ENCODE measurements at regions not wholly inside any gene's neighbourhood (a gene's known extent, or its start where the extent isn't known, plus 50 kb on each side); places are given as distances from the start of the nearest gene placed in this dataset.
"Not testable (repeated sequence)": the region's sequence is repeated elsewhere in the genome, so short reads cannot be mapped to it uniquely, and the experiment has no call there.

DNA sequence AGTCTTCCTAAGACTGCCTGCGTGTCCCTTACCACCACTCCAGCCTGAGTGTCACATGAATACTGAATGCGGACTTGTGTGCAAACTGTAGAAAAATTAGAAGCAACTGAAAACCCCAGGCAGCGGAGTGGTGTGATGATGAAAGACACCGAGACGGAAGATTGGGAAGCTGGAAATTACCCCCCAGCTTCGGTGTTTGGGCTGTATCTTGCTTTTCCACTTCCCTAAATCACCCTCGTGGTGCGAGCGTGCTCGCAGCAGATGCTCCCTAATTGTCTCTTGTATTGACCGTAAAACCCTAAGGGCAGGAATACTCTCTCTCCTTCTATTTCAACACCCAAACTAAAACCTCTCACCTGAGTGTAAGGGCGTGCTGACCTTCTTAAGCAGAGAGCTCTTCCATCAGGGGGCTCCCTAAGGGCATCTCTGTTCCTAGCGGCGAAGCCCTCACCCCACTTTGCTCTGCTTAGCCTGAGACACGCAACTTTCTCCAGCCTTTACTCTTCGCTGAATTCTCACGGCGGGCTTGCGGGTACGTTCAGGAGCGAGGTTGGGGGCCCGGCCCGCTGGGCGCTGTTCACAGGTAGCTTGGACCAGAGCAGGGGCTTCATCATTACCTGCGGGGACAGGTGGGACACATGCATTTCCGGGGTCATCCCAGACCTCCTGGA, 62.4 kb downstream of the CRYBB2 start:
- DNase-seq, result no peak

DNA sequence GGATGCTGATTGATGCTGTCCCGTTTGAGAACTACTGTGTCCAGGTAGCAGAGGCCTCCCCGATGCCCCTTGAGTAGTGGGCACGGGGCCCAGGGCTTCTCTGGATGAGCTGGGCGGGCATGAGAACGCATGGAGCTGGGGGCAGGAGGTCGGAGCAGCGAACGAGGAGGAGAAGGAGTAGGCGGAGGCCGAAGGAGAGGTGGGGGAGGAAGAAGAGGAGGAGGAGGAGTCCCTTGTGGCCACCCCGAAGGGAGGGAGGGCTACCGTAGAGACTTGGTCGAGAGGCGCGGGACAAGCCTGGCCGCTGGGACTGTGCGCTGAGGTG, 62.9 kb downstream of the CRYBB2 start:
- no peak for DNase-seq

- no peak for DNase-seq
Observed at GRCh38 chr22:25282671-25283561, 63.5 kb downstream of the CRYBB2 start.

- DNase-seq, result not testable (repeated sequence)
Observed at GRCh38 chr22:25288481-25288880, 69.0 kb downstream of the CRYBB2 start.

- DNase-seq, result not testable (repeated sequence)
Observed at GRCh38 chr22:25301912-25302311, 82.5 kb downstream of the CRYBB2 start.

- DNase-seq, result not testable (repeated sequence)
Observed at GRCh38 chr22:25309586-25309985, 90.1 kb downstream of the CRYBB2 start.

GRCh38 chr22:25311924-25312323, 92.5 kb downstream of the CRYBB2 start:
- DNase-seq, result not testable (repeated sequence)

- no peak for DNase-seq
Observed at GRCh38 chr22:25318081-25318823, 98.8 kb downstream of the CRYBB2 start.

DNA sequence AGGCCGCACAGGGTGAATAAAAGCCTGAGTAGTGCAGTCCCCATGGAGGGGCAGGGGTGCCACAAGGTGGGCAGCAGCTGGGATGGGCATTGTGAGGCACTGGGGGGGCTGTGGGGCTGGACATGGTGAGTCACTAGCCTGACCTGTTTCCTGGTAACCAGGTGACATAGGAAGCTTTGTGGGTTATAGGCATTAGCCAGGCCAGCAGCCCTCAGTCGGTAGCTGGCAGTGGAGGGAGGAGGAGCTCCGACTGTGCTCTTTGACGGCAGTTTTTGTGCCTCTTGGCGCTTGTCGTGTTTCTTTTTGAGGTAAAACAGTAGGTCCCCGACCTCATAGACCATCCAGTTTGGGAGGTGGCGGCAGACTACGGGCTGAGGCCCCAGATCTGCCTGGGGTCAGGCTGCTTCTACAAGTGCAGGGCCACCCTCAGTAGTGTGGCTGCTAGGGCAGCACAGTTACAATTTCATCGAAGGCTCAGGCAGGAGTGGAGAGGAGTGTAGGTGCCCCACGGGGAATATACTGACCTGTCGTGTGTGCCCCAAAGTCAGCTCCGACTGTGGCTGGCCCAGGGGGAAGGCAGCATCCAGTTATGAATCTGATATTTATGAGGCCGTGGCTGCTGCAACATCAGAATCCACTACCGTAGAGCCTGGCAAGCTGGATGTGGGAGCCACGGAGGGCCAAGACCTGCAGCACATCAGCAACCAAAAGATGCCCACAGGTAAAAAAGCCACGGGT, 107.7 kb downstream of the CRYBB2 start:
- DNase-seq, result no peak

DNA sequence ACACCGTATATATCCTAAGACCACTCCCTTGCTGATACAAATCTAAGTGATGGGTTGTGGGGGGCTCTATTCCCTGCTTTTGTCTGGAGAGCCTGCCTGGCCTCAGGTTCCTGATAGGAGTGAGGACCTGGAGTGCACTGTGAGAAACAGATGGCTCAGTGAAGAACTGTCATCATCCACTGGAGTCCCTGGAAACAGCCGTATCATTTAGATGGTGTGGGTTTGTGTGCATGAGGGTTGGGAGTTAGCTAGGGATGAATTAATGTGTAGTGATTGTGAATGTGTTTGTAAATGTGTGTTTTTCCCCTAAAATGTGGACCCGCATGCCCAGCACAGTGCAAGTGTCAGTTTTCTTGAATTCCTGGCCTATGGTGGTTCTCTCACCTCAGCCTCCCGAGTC, 111.6 kb downstream of the CRYBB2 start:
- no peak for DNase-seq

DNA sequence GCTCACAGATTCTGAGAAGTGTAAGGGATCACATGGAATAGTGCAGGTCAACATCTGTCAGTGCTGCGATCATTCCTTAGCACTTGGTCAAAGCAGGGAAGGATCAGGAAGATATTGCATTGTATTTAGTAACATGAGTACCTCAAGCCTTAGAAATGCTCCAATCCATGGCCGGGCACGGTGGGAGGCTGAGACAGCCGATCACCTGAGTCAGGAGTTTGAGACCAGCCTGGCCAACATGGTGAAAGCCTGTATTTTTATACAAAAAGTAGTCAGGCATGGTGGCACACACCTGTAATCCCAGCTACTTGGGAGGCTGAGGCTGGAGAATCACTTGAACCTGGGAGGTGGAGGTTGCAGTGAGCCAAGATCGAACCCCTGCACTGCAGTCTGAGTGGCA, 112.5 kb downstream of the CRYBB2 start:
- DNase-seq, result not testable (repeated sequence)

- DNase-seq, result no peak
Observed at GRCh38 chr22:25332386-25332785, 112.9 kb downstream of the CRYBB2 start.

DNA sequence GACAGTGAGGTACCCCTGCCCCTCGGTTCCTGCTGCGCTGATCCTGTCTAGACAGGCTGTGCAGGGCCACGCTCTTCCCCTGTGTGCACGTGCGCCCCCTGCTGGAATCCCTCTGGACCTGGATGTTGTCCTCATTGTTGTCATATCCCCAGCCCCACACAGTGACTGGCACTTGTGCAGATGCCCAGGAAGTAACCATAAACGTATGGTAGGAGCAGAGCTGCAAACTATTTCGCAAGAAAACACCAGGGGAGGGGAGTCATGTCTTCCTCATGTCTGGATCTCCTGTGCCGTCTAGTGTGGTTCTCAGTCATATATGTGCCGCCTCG, 114.7 kb downstream of the CRYBB2 start:
- DNase-seq, result peak; percentile 78

- DNase-seq, result not testable (repeated sequence)
Observed at GRCh38 chr22:25334631-25335030, 115.2 kb downstream of the CRYBB2 start.

- DNase-seq, result not testable (repeated sequence)
Observed at GRCh38 chr22:25335276-25335675, 115.8 kb downstream of the CRYBB2 start.

GRCh38 chr22:25340536-25340935, 121.1 kb downstream of the CRYBB2 start:
- DNase-seq, result not testable (repeated sequence)

- not testable (repeated sequence) for DNase-seq
Observed at GRCh38 chr22:25344366-25344765, 124.9 kb downstream of the CRYBB2 start.

DNA sequence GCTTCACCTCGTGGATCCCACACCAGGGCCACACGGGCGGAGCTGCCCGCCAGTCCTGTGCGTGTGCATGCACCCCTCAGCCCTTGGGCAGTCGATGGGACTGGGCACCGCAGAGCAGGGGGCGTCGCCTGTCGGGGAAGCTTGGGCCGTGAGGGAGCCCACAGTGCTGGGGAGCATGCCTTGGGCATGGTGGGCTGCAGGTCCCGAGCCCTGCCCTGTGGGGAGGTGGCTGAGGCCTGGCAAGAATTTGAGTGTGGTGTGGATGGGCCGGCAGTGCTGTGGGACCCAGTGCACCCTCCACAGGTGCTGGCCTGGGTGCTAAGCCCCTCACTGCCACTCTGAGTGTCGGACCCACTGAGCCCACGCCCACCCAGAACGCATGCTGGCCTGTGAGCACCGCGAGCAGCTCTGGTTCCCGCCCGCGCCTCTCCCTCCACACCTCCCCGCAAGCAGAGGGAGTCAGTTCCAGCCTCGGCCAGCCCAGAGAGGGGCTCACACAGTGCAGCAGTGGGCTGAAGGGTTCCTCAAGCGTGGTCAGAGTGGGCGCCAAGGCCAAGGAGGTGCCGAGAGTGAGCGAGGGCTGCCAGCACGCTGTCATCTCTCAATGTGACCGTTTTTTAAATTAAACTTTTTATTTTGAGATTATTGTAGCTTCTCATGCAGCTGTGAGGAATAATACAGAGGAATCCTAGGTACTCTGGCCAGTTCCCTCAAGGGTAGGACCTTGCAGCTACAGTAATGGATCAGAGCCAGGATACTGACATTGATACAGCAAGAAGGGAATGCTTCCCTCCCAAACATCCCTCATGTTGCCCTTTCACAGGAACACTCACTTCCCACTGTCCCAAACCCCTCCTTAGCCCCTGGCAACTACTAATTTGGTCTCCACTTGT, 127.7 kb downstream of the CRYBB2 start:
- peak; percentile 44 for DNase-seq

GRCh38 chr22:25347752-25348102, 128.3 kb downstream of the CRYBB2 start:
- DNase-seq, result peak; percentile 55

GRCh38 chr22:25348391-25348790, 129.0 kb downstream of the CRYBB2 start:
- no peak for DNase-seq

DNA sequence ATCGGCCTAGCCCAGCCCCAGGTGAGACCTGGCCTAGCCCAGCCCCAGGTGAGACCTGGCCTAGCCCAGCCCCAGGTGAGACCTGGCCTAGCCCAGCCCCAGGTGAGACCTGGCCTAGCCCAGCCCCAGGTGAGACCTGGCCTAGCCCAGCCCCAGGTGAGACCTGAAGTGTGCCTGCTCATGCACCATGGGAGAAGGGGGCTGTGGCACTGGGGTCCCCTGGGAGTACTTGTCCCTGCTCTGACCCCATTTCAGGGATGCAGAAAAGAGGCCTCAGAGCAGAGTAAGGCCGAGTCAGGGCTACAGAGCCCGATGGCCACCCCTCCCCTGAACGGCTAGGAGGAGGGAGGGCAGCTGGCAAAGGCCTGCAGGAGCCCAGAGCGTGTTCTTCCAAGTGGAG, 129.6 kb downstream of the CRYBB2 start:
- not testable (repeated sequence) for DNase-seq

GRCh38 chr22:25350551-25350971, 131.1 kb downstream of the CRYBB2 start:
- DNase-seq, result no peak

Data from dermis blood vessel endothelial cell (primary cell).